OCI-LY3 (cell line): ENCODE measurements at regions not wholly inside any gene's neighbourhood (a gene's known extent, or its start where the extent isn't known, plus 50 kb on each side); places are given as distances from the start of the nearest gene placed in this dataset.

Experiments
- H2AFZ ChIP-seq: fragments of 200-600, 300-600 bp; shearing (Covaris generic); 2 replicates; pipeline ENCODE4 v1.6.0; 2014; ENCODE audit warnings: antibody characterized with exemption, low read depth, low read length
- H3K27ac ChIP-seq: fragments of 200-600, 300-600 bp; sonication (generic); 2 replicates; pipeline ENCODE4 v1.5.1; 2014; ENCODE audit warnings: mild to moderate bottlenecking, low read length, moderate library complexity, mixed read lengths
- H3K27me3 ChIP-seq: fragments of 200-600, 300-600 bp; sonication (generic); 2 replicates; pipeline ENCODE4 v1.6.1; 2014; ENCODE audit warnings: low read depth, low read length, mixed read lengths
- H3K36me3 ChIP-seq: fragments of 200-600, 300-600 bp; sonication (generic); replicated peaks from 2 replicates; pipeline ENCODE3; 2014; ENCODE audit warnings: low read depth, low read length, mixed read lengths
- H3K4me1 ChIP-seq: fragments of 300-600, 200-600 bp; sonication (generic); 2 replicates; pipeline ENCODE4 v1.6.1; 2014; ENCODE audit warnings: low read length, mixed read lengths
- H3K4me2 ChIP-seq: fragments of 200-600, 300-600 bp; sonication (generic); 2 replicates; pipeline ENCODE4 v1.6.1; 2014; ENCODE audit warnings: low read length, mixed read lengths
- H3K4me3 ChIP-seq: fragments of 300-600, 200-600 bp; sonication (generic); 2 replicates; pipeline ENCODE4 v1.5.1; 2014; ENCODE audit warnings: antibody characterized with exemption, mild to moderate bottlenecking, low read length, moderate library complexity
- H3K79me2 ChIP-seq: fragments of 300-600, 200-600 bp; shearing (Covaris generic); 2 replicates; pipeline ENCODE4 v1.6.1; 2014; ENCODE audit warnings: mild to moderate bottlenecking, low read length, mixed read lengths
- H3K9ac ChIP-seq: fragments of 300-600, 200-600 bp; shearing (Covaris generic); 2 replicates; pipeline ENCODE4 v1.6.0; 2014; ENCODE audit warnings: mild to moderate bottlenecking, low read length, moderate library complexity
- H3K9me3 ChIP-seq: fragments of 200-600, 300-600 bp; shearing (Covaris generic); 2 replicates; pipeline ENCODE4 v1.6.1; 2014; ENCODE audit warnings: low read length, mixed read lengths; ENCODE audit not compliant: insufficient read depth
- H4K20me1 ChIP-seq: fragments of 200-600, 300-600 bp; sonication (generic); 2 replicates; pipeline ENCODE4 v1.6.1; 2016; ENCODE audit warnings: low read length, mixed read lengths; ENCODE audit not compliant: insufficient read depth
- CTCF ChIP-seq: fragments of 200-600, 300-600 bp; sonication (generic); IDR thresholded peaks from 2 replicates; pipeline ENCODE4 v1.5.1; 2014; ENCODE audit warnings: antibody characterized with exemption, low read length, low read depth
- EZH2phosphoT487 ChIP-seq: fragments of 200-600 bp; shearing (Covaris generic); IDR thresholded peaks from 2 replicates; pipeline ENCODE4 v1.6.1; 2018; ENCODE audit warnings: antibody characterized with exemption, mixed run types, low read depth

- Histone ChIP-seq H2AFZ (no peak overlapping the region), H3K4me1 (no peaks in the 10 kb centered on the region), H3K9me3 (no peaks in the 10 kb centered on the region), H4K20me1 (no peaks in the 10 kb centered on the region), H3K27me3 (no peaks in the 10 kb centered on the region), H3K4me2 (no peak overlapping the region), H3K79me2 (no peaks in the 10 kb centered on the region), H3K27ac (no peak overlapping the region), H3K9ac (no peak overlapping the region), H3K4me3 (no peak overlapping the region), H3K36me3 (no peaks in the 10 kb centered on the region)
- no peak for TF ChIP-seq EZH2phosphoT487
- TF ChIP-seq CTCF: no peak
Observed at GRCh38 chr7:4519819-4520520, 162.1 kb upstream of the FOXK1 start.

- no peak overlapping the region for H2AFZ ChIP-seq
- TF ChIP-seq CTCF (no peak), EZH2phosphoT487 (no peak)
- no peak overlapping the region for H3K9ac ChIP-seq
- no peaks in the 10 kb centered on the region for H3K79me2 ChIP-seq
- no peak overlapping the region for H3K4me2 ChIP-seq
- no peaks in the 10 kb centered on the region for H3K9me3 ChIP-seq
- H3K27me3 ChIP-seq: no peaks in the 10 kb centered on the region
- H3K36me3 ChIP-seq: no peaks in the 10 kb centered on the region
- no peak overlapping the region for H3K4me3 ChIP-seq
- no peak overlapping the region for H3K27ac ChIP-seq
- H4K20me1 ChIP-seq: no peaks in the 10 kb centered on the region
- no peaks in the 10 kb centered on the region for H3K4me1 ChIP-seq
Observed at GRCh38 chr7:4523219-4523618, 158.9 kb upstream of the FOXK1 start.

GRCh38 chr7:4523873-4524272 lies 158.2 kb upstream of the FOXK1 start:
- no peak for TF ChIP-seq EZH2phosphoT487
- no peak for TF ChIP-seq CTCF

GRCh38 chr7:4525884-4526283 lies 156.2 kb upstream of the FOXK1 start:
- Histone ChIP-seq H3K36me3 (no peaks in the 10 kb centered on the region), H3K9ac (no peak overlapping the region), H3K79me2 (no peaks in the 10 kb centered on the region), H3K4me2 (no peak overlapping the region), H4K20me1 (no peaks in the 10 kb centered on the region), H3K9me3 (no peaks in the 10 kb centered on the region), H3K4me1 (no peaks in the 10 kb centered on the region), H3K4me3 (no peak overlapping the region), H3K27ac (no peak overlapping the region), H3K27me3 (no peaks in the 10 kb centered on the region), H2AFZ (no peak overlapping the region)
- no peak for TF ChIP-seq EZH2phosphoT487
- no peak for TF ChIP-seq CTCF

More at GRCh38 chr7:4523873-4524272, 158.2 kb upstream of the FOXK1 start:
- no peak overlapping the region for H2AFZ ChIP-seq
- H3K4me3 ChIP-seq: no peak overlapping the region
- no peaks in the 10 kb centered on the region for H3K79me2 ChIP-seq
- H3K9me3 ChIP-seq: no peaks in the 10 kb centered on the region
- no peak overlapping the region for H3K4me2 ChIP-seq
- H3K27ac ChIP-seq: no peak overlapping the region
- no peaks in the 10 kb centered on the region for H3K27me3 ChIP-seq
- no peaks in the 10 kb centered on the region for H3K36me3 ChIP-seq
- H4K20me1 ChIP-seq: no peaks in the 10 kb centered on the region
- no peak overlapping the region for H3K9ac ChIP-seq
- H3K4me1 ChIP-seq: no peaks in the 10 kb centered on the region
